Muscle of leg (tissue), 3 donors: ENCODE measurements at regions not wholly inside any gene's neighbourhood (a gene's known extent, or its start where the extent isn't known, plus 50 kb on each side); places are given as distances from the start of the nearest gene placed in this dataset.

Experiments
- DNase-seq: peaks from one replicate; pipeline ENCODE4 v3.0.0; 2013
- H3K27ac ChIP-seq: one replicate; pipeline ENCODE4 v1.5.1; 2013; ENCODE audit warnings: mild to moderate bottlenecking, low read length, control low read depth
- H3K27me3 ChIP-seq: one replicate; pipeline ENCODE4 v1.6.1; 2013; ENCODE audit warnings: low read length; ENCODE audit not compliant: control insufficient read depth, insufficient read depth
- H3K36me3 ChIP-seq: one replicate; pipeline ENCODE4 v1.6.1; 2013; ENCODE audit warnings: low read length; ENCODE audit not compliant: control insufficient read depth, insufficient read depth
- H3K4me1 ChIP-seq: one replicate; pipeline ENCODE4 v1.6.1; 2013; ENCODE audit warnings: low read length; ENCODE audit not compliant: control insufficient read depth, insufficient read depth
- H3K4me3 ChIP-seq: one replicate; pipeline ENCODE4 v1.5.1; 2013; ENCODE audit warnings: low read length, control low read depth
- H3K9me3 ChIP-seq: replicated peaks from 2 replicates; pipeline ENCODE4 v1.6.1; 2013; ENCODE audit warnings: low read depth, low read length; ENCODE audit not compliant: control insufficient read depth
- WGBS: methylation state at CpG from one replicate; pipeline ENCODE4 v1.1.5; 2013; ENCODE audit warnings: missing lambda C conversion rate; ENCODE audit not compliant: insufficient coverage; 5-methylcytosine and 5-hydroxymethylcytosine counted together

- no peak overlapping the region for H3K4me3 ChIP-seq
- no peaks in the 10 kb centered on the region for H3K36me3 ChIP-seq
- H3K27me3 ChIP-seq, result no peaks in the 10 kb centered on the region
- no peaks in the 10 kb centered on the region for H3K4me1 ChIP-seq
- no peak overlapping the region for H3K27ac ChIP-seq
- DNase-seq, result no peak
- H3K9me3 ChIP-seq, result no peaks in the 10 kb centered on the region
- 80% methylated on average over 2 of the region's 7 CpGs for WGBS
These were observed 338.0 kb downstream of the EN1 start for GRCh38 chr2:118509319-118510004.

- Histone ChIP-seq H3K4me1 (no peaks in the 10 kb centered on the region), H3K9me3 (no peaks in the 10 kb centered on the region), H3K4me3 (no peak overlapping the region), H3K27me3 (no peaks in the 10 kb centered on the region), H3K27ac (no peak overlapping the region), H3K36me3 (no peaks in the 10 kb centered on the region)
- no peak for DNase-seq
These were observed 339.2 kb downstream of the EN1 start for GRCh38 chr2:118508282-118508681.

GRCh38 chr2:118505436-118505835, 342.0 kb downstream of the EN1 start:
- Histone ChIP-seq H3K27ac (no peak overlapping the region), H3K4me3 (no peak overlapping the region), H3K27me3 (no peaks in the 10 kb centered on the region), H3K4me1 (no peaks in the 10 kb centered on the region), H3K36me3 (no peaks in the 10 kb centered on the region), H3K9me3 (no peaks in the 10 kb centered on the region)
- DNase-seq, result no peak
- no CpG with 5 or more reads among the region's 2 CpGs for WGBS

GRCh38 chr2:118502106-118502505, 345.3 kb downstream of the EN1 start:
- Histone ChIP-seq H3K27me3 (no peaks in the 10 kb centered on the region), H3K36me3 (no peaks in the 10 kb centered on the region), H3K4me3 (no peak overlapping the region), H3K27ac (no peak overlapping the region), H3K9me3 (no peaks in the 10 kb centered on the region), H3K4me1 (no peaks in the 10 kb centered on the region)
- DNase-seq, result no peak
- no CpG with 5 or more reads among the region's 2 CpGs for WGBS

GRCh38 chr2:118498943-118499342, 348.5 kb downstream of the EN1 start:
- no peaks in the 10 kb centered on the region for H3K27me3 ChIP-seq
- H3K4me1 ChIP-seq, result no peaks in the 10 kb centered on the region
- H3K36me3 ChIP-seq, result no peaks in the 10 kb centered on the region
- no peak overlapping the region for H3K27ac ChIP-seq
- no peaks in the 10 kb centered on the region for H3K9me3 ChIP-seq
- DNase-seq, result no peak
- no peak overlapping the region for H3K4me3 ChIP-seq

GRCh38 chr2:118496870-118497611, 350.4 kb downstream of the EN1 start:
- Histone ChIP-seq H3K36me3 (no peaks in the 10 kb centered on the region), H3K9me3 (peaks cover under 1% of the 10 kb centered on the region), H3K27ac (no peak overlapping the region), H3K27me3 (no peaks in the 10 kb centered on the region), H3K4me3 (no peak overlapping the region), H3K4me1 (no peaks in the 10 kb centered on the region)
- no peak for DNase-seq
- WGBS, result 53% methylated on average over 5 of the region's 7 CpGs

GRCh38 chr2:118496467-118496866, 351.0 kb downstream of the EN1 start:
- H3K4me1 ChIP-seq, result no peaks in the 10 kb centered on the region
- H3K27ac ChIP-seq, result no peak overlapping the region
- no peak for DNase-seq
- no peak overlapping the region for H3K4me3 ChIP-seq
- H3K36me3 ChIP-seq, result no peaks in the 10 kb centered on the region
- WGBS, result 96% methylated on average over 5 of the region's 5 CpGs
- H3K9me3 ChIP-seq, result peaks cover 2% of the 10 kb centered on the region
- H3K27me3 ChIP-seq, result no peaks in the 10 kb centered on the region

- peaks cover 2% of the 10 kb centered on the region for H3K9me3 ChIP-seq
- no peak overlapping the region for H3K27ac ChIP-seq
- no peaks in the 10 kb centered on the region for H3K4me1 ChIP-seq
- no peak for DNase-seq
- H3K27me3 ChIP-seq, result no peaks in the 10 kb centered on the region
- H3K4me3 ChIP-seq, result no peak overlapping the region
- H3K36me3 ChIP-seq, result no peaks in the 10 kb centered on the region
- 67% methylated on average over 1 of the region's 4 CpGs for WGBS
These were observed 352.2 kb downstream of the EN1 start for GRCh38 chr2:118495290-118495689.

- Histone ChIP-seq H3K4me1 (no peaks in the 10 kb centered on the region), H3K4me3 (no peak overlapping the region), H3K27ac (no peak overlapping the region), H3K9me3 (peaks cover 2% of the 10 kb centered on the region), H3K27me3 (no peaks in the 10 kb centered on the region), H3K36me3 (no peaks in the 10 kb centered on the region)
- DNase-seq, result no peak
- 78% methylated on average over 5 of the region's 7 CpGs for WGBS
These were observed 354.2 kb downstream of the EN1 start for GRCh38 chr2:118493213-118493612.

GRCh38 chr2:118492335-118492734, 355.1 kb downstream of the EN1 start:
- H3K36me3 ChIP-seq, result no peaks in the 10 kb centered on the region
- H3K4me1 ChIP-seq, result no peaks in the 10 kb centered on the region
- H3K27ac ChIP-seq, result no peak overlapping the region
- H3K9me3 ChIP-seq, result peaks cover 2% of the 10 kb centered on the region
- H3K4me3 ChIP-seq, result no peak overlapping the region
- no peak for DNase-seq
- H3K27me3 ChIP-seq, result no peaks in the 10 kb centered on the region
